Right lung (tissue), 2 donors: ENCODE measurements at regions not wholly inside any gene's neighbourhood (a gene's known extent, or its start where the extent isn't known, plus 50 kb on each side); places are given as distances from the start of the nearest gene placed in this dataset.

Source experiments
- DNase-seq, 2 donors: peaks; one replicate each; pipeline ENCODE4 v3.0.0-alpha.2; 2013

- DNase-seq: no peak
These were observed 221.9 kb downstream of the CBLN4 start for GRCh38 chr20:55783381-55783780.

DNA sequence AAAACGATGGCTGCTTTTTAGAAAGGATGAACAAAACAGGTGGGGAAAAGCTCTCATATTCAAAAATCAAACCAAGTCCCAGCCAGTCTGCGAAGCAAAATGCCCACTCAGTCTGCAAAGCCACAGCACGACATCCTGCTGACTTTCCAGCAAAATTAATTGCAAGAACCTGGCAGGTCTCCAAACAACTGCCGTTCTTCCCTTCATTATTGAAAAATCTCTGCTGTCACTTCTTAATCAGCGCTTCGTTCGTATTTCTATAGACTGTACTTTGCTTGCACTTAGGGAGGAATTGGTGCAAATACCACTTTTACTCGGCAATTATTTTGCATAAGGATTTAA, 222.4 kb downstream of the CBLN4 start:
- DNase-seq: no peak

DNA sequence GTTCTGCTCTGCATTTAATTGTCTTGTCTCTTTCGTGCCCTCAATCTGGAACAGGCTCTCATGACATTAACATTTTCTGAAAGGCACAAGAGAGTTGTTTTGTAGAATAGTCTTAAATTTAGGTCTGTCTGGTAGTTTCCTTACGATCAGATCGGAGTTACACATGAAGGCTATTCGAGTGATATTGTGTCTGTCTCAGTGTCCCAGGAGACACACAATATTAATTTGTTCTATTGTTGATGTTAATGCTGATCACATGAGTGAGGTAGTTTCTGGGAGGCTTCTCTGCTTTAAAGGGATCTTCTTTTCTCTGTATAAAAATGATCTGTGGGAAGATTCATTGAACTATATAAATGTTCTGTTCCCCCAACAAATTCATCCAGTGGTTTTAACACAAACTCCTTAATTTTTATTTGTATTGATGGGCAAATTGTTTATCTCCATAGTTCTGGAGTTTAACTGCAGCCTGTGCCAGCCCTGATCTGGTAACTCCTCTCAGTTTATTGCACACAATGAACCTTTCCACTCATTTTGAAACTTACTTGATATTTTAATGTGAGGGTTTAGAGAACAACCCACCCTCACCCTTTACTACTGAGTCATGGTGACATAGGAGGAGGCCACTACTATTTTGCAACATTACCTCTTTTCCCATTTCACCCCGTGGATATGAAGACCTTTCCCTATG, 223.0 kb downstream of the CBLN4 start:
- DNase-seq: no peak

- no peak for DNase-seq
These were observed 226.5 kb downstream of the CBLN4 start for GRCh38 chr20:55778796-55779195.

DNA sequence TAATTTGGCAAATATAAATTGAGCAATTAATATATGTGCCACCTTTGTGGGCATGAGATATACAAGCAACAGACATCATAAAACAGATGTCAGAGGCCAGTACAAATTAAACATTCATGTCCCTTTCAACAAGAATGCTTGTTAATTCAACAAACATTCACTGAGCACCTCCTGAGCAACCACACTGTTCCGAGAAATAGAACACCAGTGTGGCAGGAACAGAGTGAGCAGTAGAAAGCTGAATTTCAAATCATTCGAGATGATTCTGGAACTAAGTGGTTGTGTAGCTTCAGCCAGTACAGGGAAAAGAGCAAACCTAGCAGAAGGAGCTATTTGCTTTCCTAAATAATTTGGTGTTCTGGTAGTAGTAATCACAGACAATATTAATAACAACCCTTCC, 227.7 kb downstream of the CBLN4 start:
- no peak for DNase-seq

DNA sequence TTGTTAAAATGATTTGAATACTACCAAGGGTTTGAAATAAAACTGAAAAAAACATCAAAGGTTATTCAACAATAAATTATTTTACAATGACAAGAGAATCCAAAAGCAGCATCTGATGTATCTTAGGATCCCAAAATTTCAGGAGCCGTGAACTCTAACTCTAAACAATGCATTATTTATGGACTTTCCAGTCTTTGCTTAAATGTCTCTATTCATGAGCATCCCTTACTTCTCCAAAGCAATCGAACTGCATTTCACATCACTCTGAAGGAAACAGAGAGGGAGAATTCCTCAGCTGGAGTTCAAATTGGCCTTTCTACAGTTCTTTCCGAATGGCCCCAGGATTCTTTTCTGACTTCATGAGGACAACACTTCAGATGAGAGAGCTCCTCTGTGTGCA, 229.1 kb downstream of the CBLN4 start:
- DNase-seq: no peak

DNA sequence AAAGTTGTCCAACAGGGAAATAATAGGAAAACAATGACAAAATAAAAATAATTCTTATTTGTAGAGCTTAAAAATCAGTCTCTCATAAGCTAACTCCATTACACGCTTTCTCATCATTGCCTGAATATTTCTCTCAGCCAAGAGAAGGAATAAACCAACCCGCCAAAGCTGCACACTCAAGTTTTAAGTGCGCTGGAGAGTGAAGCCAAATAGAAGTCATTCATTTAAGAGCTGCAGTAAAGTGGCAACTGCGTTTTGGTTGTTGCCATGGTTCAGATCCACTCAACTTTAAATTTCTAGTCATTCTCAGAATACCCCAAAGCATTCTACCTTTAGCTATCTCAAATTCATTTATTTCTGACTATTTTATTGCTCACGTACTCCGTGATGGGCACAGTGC, 230.7 kb downstream of the CBLN4 start:
- peak; percentile 35 for DNase-seq

DNA sequence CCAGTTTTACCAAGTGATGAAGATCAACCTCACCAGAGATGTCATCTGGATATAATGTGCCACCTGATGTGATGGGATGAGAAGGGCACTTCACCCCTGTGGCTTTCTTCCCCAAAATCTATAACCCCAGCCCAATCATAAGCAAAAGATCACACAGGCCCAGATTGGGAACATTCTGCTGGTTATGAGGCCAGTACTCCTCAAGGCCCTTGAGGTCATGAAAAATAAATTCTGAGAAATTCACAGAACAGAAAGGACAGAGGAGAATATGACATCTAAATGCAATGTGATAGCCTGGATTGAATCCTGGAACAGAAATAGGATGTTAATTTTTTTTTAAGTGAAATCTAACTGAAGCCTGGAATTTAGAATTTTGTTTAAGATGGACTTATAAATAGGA, 243.5 kb downstream of the CBLN4 start:
- DNase-seq: no peak

DNA sequence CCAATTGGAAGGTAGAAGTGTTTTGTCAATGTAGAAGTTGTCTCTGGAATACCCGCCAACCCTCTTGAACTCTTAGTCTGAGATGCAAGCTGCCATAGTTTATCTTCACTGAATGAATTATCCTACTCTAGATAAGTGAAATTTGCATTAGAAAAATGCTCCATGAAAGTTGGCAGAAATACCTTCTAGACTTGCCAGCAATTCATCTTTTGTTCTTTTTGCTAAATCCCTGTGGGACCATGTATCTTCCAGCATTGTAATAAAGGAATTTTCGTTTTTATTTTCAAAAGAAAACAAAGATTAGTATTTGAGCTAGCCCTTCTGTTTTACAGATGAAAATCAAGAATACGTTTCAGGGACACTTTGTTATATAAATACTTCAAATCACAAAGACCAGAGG, 244.2 kb downstream of the CBLN4 start:
- DNase-seq: no peak

DNA sequence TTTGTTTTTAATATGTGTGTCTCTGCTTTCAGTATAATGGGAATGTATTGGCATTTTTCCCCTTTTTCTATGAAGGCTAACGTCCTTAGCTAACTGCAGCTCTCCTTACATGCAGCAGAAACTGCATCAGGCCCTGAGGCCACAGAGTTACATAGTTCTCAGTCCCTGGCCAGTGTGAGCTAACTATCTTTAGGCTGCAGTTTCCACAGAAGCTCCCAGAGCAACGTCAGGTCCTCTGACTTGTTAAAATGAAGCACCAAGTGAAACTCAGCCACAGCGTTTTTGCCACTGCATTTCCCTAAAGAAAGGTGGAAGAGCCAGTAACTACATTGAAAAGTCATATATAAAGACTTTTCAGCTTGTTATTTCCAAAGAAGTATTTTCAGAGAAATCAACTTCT, 244.7 kb downstream of the CBLN4 start:
- DNase-seq: no peak

GRCh38 chr20:55755861-55756260, 249.5 kb downstream of the CBLN4 start:
- peak; percentile 45 to 57 for DNase-seq

GRCh38 chr20:55755411-55755810, 249.9 kb downstream of the CBLN4 start:
- DNase-seq: peak; percentile 68 to 71

DNA sequence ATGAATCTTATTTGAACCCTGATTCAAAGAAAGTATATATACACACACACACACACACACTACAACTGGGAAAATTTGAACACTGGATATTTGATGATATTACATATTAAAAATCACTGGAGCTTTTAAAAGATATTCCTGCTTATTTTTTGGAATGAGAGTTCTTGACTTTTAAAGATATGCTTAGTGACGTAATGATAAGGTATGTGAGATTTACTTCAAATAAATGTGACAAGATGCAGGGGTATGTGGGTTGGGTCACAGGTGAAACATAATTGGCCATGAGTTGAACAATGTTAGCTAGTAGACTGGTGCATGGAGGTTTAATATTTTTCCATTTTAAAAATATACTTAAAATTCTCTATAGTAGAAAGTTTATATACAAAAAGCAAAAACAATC, 258.6 kb downstream of the CBLN4 start:
- no peak for DNase-seq

DNA sequence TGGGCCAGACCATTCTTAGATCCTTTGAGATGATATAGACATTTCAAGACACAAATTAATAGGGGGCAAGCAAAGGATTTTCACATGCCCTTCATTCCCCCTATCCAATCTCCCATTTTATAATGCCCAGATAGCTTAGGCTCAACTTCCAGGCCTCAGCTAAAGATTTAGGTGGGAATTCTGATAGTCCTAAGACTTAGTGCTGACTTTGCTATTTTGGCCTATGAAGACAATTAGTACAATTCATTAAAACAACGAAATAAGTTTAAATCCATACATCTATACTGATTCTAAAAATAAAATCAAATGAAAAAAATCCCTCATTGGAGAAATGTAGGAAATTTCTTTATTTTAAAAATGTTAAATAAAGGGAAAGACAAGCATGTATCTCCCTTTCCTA, 259.5 kb downstream of the CBLN4 start:
- no peak for DNase-seq

DNA sequence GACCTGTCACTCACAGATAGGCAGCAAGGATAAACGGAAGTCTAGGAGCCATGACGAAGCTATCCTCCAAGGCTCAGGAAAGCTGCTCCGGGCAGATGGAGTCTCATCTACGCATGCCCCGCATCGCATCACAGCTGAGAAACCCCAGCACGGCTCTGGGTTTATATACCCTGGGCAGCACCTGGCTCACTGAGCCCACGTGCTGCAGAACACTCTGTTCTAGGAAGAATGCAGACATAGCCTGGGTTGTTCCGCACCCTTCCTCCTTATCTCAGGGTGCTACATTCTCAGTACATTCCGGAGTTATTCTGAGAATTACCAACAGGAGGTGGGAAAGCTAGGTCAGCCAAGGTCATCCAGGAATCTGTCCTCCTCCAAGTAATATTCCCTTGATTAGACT, 260.4 kb downstream of the CBLN4 start:
- DNase-seq: no peak

DNA sequence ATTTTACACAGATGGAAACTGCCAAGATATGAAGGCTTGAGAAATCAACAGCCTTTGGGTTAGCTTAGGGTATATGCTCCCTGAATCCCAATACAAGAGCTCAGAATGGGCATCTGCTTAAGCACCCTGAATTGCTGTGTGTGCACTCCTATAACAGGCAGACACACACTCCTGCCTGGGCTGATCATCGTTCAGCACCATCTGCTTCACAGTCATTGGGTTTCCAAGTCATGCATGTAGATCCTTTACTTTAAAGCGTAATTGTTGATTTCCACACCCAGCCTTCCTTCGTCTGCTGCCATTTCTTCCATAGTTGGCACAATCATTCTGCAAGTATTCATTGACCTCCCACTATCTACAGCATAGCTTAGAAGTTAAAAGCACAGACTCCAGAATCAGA, 263.5 kb downstream of the CBLN4 start:
- no peak for DNase-seq

GRCh38 chr20:55740076-55740475, 265.2 kb downstream of the CBLN4 start:
- no peak for DNase-seq

GRCh38 chr20:55730321-55730720, 275.0 kb downstream of the CBLN4 start:
- no peak for DNase-seq

- DNase-seq: peak in 1 of 2 donors; percentile 17
These were observed 290.6 kb downstream of the CBLN4 start for GRCh38 chr20:55714736-55715135.

- no peak for DNase-seq
These were observed 291.2 kb downstream of the CBLN4 start for GRCh38 chr20:55714082-55714481.

DNA sequence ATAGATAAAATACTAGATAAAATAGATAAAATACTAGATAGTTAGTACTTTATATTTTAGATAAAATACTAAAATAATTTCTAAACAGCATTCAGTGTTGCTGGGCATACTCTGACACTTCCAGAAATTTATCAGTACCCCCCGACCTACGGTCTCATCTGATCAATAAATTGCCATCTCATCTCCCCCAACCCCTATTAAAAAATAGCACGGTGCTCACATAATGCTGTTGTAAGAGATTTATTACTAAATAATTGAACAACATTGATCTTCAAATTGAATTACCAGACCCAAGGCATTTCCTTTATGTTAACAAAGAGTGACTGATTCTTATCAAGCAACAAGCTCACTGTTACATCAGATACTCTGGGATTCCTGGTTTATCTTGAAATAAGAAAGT, 300.9 kb downstream of the CBLN4 start:
- DNase-seq: no peak

DNA sequence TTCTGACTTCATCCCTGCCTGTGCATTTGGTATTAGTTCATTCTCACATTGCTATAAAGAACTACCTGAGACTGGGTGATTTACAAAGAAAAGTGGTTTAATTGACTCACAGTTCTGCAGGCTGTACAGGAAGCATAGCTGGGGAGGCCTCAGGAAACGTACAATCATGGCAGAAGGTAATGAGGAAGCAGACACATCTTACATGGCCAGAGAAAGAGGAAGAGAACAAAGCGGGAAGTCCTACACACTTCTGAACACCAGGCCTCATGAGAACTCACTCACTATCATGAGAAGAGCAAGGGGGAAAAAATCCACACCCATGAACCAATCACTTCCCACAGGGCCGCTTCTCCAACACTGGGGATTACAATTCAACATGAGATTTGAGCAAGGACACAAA, 303.9 kb downstream of the CBLN4 start:
- no peak for DNase-seq

- DNase-seq: no peak
These were observed 308.8 kb downstream of the CBLN4 start for GRCh38 chr20:55696520-55696919.

GRCh38 chr20:55693641-55694040, 311.7 kb downstream of the CBLN4 start:
- DNase-seq: no peak

DNA sequence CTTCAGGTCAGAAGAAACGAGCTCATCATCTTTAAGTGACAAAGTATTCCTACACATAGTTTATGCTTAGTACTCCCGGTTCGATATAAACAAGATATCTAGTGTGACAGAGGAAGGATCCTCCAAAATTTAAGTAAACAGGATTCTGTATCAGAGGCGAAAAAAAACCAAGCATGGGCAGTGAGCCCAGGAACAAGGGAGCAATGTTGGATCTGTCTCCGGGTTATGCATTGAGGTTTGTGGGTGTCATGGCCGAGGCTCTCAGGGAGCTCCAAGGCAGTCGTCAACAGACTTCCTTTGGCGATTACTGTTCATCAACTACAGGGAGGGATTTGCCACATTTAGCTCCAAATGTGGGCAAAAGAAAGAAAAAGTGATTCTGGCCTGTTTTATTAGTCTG, 319.5 kb downstream of the CBLN4 start:
- DNase-seq: no peak
